OCI-LY1 (cell line): ENCODE measurements at regions not wholly inside any gene's neighbourhood (a gene's known extent, or its start where the extent isn't known, plus 50 kb on each side); places are given as distances from the start of the nearest gene placed in this dataset.
"Not testable (repeated sequence)": the region's sequence is repeated elsewhere in the genome, so short reads cannot be mapped to it uniquely, and the experiment has no call there.

Experiments
- H2AFZ ChIP-seq: fragments of 200-600 bp; sonication (generic), shearing (Covaris generic); 2 replicates; pipeline ENCODE4 v1.6.0; 2014; ENCODE audit warnings: antibody characterized with exemption, mild to moderate bottlenecking, low read length
- H3F3A ChIP-seq: fragments of 200-600 bp; sonication (generic), shearing (Covaris generic); 2 replicates; pipeline ENCODE4 v1.6.0; 2014; ENCODE audit warnings: mild to moderate bottlenecking, antibody characterized with exemption, low read length, moderate library complexity; ENCODE audit not compliant: insufficient read depth
- H3K27ac ChIP-seq: fragments of 200-600 bp; sonication (generic); 2 replicates; pipeline ENCODE4 v1.5.1; 2014; ENCODE audit warnings: low read length, mixed run types, mild to moderate bottlenecking, low read depth; ENCODE audit not compliant: poor library complexity, severe bottlenecking
- H3K27me3 ChIP-seq: fragments of 200-600 bp; sonication (generic); 2 replicates; pipeline ENCODE4 v1.6.0; 2014; ENCODE audit warnings: antibody characterized with exemption, mild to moderate bottlenecking, low read length, moderate library complexity; ENCODE audit not compliant: insufficient read depth
- H3K36me3 ChIP-seq: fragments of 200-600 bp; sonication (generic); 2 replicates; pipeline ENCODE4 v1.6.1; 2014; ENCODE audit warnings: mild to moderate bottlenecking, antibody characterized with exemption, low read length, moderate library complexity, mixed read lengths; ENCODE audit not compliant: insufficient read depth
- H3K4me1 ChIP-seq: fragments of 200-600 bp; sonication (generic); 2 replicates; pipeline ENCODE4 v1.5.1; 2014; ENCODE audit warnings: mild to moderate bottlenecking, low read length, moderate library complexity; ENCODE audit not compliant: insufficient read depth, severe bottlenecking
- H3K4me2 ChIP-seq: fragments of 200-600 bp; sonication (generic), shearing (Covaris generic); 2 replicates; pipeline ENCODE4 v1.6.1; 2014; ENCODE audit warnings: low read length
- H3K4me3 ChIP-seq: fragments of 200-600 bp; sonication (generic); 2 replicates; pipeline ENCODE4 v1.5.1; 2014; ENCODE audit warnings: low read length, low read depth, mild to moderate bottlenecking, mixed read lengths; ENCODE audit not compliant: poor library complexity, severe bottlenecking
- H3K79me2 ChIP-seq: fragments of 200-600 bp; shearing (Covaris generic); 2 replicates; pipeline ENCODE4 v1.6.1; 2016; ENCODE audit warnings: mixed run types, low read length, mixed read lengths; ENCODE audit not compliant: insufficient read depth
- H3K9ac ChIP-seq: fragments of 200-600 bp; sonication (generic), shearing (Covaris generic); 2 replicates; pipeline ENCODE4 v1.6.1; 2014; ENCODE audit warnings: mild to moderate bottlenecking, low read length, mixed read lengths
- H3K9me2 ChIP-seq: fragments of 200-600 bp; sonication (generic), shearing (Covaris generic); 2 replicates; pipeline ENCODE4 v1.6.1; 2014; ENCODE audit warnings: low read depth, mild to moderate bottlenecking, low read length, mixed read lengths
- H3K9me3 ChIP-seq: fragments of 200-600 bp; shearing (Covaris generic); 2 replicates; pipeline ENCODE4 v1.6.1; 2014; ENCODE audit warnings: low read length, mixed read lengths
- H4K20me1 ChIP-seq: fragments of 200-600 bp; sonication (generic), shearing (Covaris generic); 2 replicates; pipeline ENCODE4 v1.6.0; 2016; ENCODE audit warnings: mild to moderate bottlenecking, low read length; ENCODE audit not compliant: insufficient read depth
- CTCF ChIP-seq: fragments of 200-600 bp; sonication (generic), shearing (Covaris generic); IDR thresholded peaks from 2 replicates; pipeline ENCODE4 v1.5.1; 2017; ENCODE audit warnings: mild to moderate bottlenecking, antibody characterized with exemption, low read length, moderate library complexity, mixed read lengths
- EZH2 ChIP-seq: fragments of 200-600 bp; sonication (generic), shearing (Covaris generic); IDR thresholded peaks from 2 replicates; pipeline ENCODE4 v1.8.0; 2017; ENCODE audit warnings: borderline replicate concordance, mixed run types, mild to moderate bottlenecking, antibody characterized with exemption, low read length, moderate library complexity, mixed read lengths

DNA sequence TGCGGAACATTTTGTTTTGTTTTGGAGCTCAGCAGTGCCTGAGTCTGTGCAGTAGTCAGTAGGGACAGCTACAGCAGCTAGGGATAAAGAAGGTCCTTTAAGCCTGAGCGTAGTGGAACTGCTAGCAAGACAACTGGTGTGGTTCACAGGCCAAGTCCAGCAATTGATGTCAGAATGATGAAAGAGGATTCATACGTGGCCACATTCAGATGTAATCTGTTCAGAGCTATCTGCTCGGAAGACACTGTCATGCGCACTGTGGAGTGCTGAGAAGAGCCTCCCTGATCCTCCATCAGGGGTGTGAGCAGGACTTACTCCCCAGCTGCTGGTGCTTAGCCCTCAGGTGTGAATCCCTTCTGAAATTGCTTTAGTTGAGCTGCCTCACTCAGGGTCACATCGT is 79.6 kb upstream of the ANKRD1 start:
- Histone ChIP-seq H3K4me1 (no peaks in the 10 kb centered on the region), H4K20me1 (no peaks in the 10 kb centered on the region), H3K27me3 (no peaks in the 10 kb centered on the region), H3K36me3 (no peaks in the 10 kb centered on the region), H3K27ac (no peak overlapping the region), H3K4me3 (no peak overlapping the region), H3K79me2 (no peaks in the 10 kb centered on the region), H3K9ac (no peak overlapping the region), H3K9me3 (no peaks in the 10 kb centered on the region), H3F3A (no peaks in the 10 kb centered on the region), H2AFZ (no peak overlapping the region), H3K9me2 (no peaks in the 10 kb centered on the region), H3K4me2 (no peak overlapping the region)
- TF ChIP-seq EZH2 (no peak), CTCF (no peak)

DNA sequence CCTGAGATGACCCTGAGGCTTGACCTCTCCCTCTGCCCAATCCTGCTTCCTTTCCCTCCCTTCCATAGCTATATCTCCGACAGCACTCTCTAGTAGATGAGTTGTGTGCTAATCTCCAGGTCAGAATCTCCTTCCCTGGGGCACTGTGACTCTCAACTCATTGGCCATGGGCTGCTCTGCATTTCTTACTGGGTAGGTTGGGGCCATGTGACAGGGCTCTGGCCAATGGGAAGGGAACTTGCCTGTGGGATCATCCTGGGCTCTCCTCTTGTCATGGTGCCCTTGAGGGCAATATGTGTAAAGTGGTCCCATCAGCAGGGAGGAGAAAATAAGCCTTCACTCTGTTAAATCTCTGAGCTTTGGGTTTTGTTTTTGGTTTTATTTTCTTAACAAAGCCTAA is 80.1 kb upstream of the ANKRD1 start:
- no peaks in the 10 kb centered on the region for H3K36me3 ChIP-seq
- no peak overlapping the region for H2AFZ ChIP-seq
- no peaks in the 10 kb centered on the region for H3K79me2 ChIP-seq
- no peaks in the 10 kb centered on the region for H3K4me1 ChIP-seq
- H3F3A ChIP-seq: no peaks in the 10 kb centered on the region
- no peak overlapping the region for H3K4me3 ChIP-seq
- no peaks in the 10 kb centered on the region for H4K20me1 ChIP-seq
- no peak overlapping the region for H3K27ac ChIP-seq
- H3K9ac ChIP-seq: no peak overlapping the region
- H3K27me3 ChIP-seq: no peaks in the 10 kb centered on the region
- no peaks in the 10 kb centered on the region for H3K9me2 ChIP-seq
- no peaks in the 10 kb centered on the region for H3K9me3 ChIP-seq
- TF ChIP-seq EZH2 (no peak), CTCF (no peak)
- H3K4me2 ChIP-seq: no peak overlapping the region

DNA sequence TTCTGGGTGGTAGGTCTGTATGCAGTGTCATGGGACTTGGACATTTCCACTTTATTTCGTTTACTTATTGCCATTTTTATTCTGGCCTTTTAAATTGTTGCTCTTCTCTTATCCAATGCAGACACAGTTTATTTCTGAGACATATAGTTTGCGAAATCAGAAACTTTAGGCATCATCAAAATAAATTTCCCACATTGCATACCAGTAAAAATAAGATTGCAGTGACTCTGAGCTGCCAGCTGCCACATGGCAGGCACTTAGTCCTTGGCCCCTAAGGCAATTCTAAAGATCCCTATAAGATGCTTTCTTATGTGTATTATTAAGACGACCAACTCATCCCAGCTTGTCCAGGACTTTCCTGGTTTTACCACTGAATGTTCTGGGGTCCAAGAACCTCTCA is 81.8 kb upstream of the ANKRD1 start:
- H3K27me3 ChIP-seq: no peaks in the 10 kb centered on the region
- no peak overlapping the region for H3K27ac ChIP-seq
- H3K9me3 ChIP-seq: no peaks in the 10 kb centered on the region
- H3K36me3 ChIP-seq: no peaks in the 10 kb centered on the region
- H4K20me1 ChIP-seq: no peaks in the 10 kb centered on the region
- H3K79me2 ChIP-seq: no peaks in the 10 kb centered on the region
- peaks cover 14% of the 10 kb centered on the region for H3K4me1 ChIP-seq
- H3K9me2 ChIP-seq: no peaks in the 10 kb centered on the region
- no peak overlapping the region for H3K4me2 ChIP-seq
- H3K9ac ChIP-seq: no peak overlapping the region
- no peak overlapping the region for H2AFZ ChIP-seq
- no peak overlapping the region for H3K4me3 ChIP-seq
- TF ChIP-seq EZH2: no peak
- TF ChIP-seq CTCF: no peak
- H3F3A ChIP-seq: no peaks in the 10 kb centered on the region

- not testable (repeated sequence) for H3K79me2 ChIP-seq, H3K4me2 ChIP-seq, H3K9me2 ChIP-seq, H2AFZ ChIP-seq, H3K9me3 ChIP-seq, H3F3A ChIP-seq, H3K9ac ChIP-seq, H4K20me1 ChIP-seq, H3K36me3 ChIP-seq, H3K27me3 ChIP-seq, H3K27ac ChIP-seq, H3K4me3 ChIP-seq
- peaks cover 16% of the 10 kb centered on the region for H3K4me1 ChIP-seq
Measured at GRCh38 chr10:91003379-91003778, 82.5 kb upstream of the ANKRD1 start.

DNA sequence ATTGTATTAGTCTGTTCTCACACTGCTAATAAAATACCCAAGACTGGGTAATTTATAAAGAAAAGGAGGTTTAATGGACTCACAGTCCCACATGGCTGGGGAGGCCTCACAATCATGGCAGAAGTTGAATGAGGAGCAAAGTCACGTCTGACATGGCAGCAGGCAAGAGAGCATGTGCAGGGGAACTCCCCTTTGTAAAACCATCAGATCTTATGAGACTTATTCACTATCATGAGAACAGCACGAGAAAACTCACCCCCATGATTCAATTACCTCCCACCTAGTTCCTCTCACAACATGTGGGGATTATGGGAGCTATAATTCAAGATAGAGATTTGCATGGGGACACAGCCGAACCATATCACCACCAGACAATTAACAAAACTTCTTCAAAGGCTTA is 84.4 kb upstream of the ANKRD1 start:
- not testable (repeated sequence) for H3K79me2 ChIP-seq, H3K27ac ChIP-seq, H4K20me1 ChIP-seq, H3K4me2 ChIP-seq, H3F3A ChIP-seq, H3K36me3 ChIP-seq, H3K9me3 ChIP-seq, H3K9ac ChIP-seq, H3K27me3 ChIP-seq, H2AFZ ChIP-seq, H3K9me2 ChIP-seq, H3K4me3 ChIP-seq
- H3K4me1 ChIP-seq: peaks cover 16% of the 10 kb centered on the region
